GM19455 (cell line): ENCODE measurements at regions not wholly inside any gene's neighbourhood (a gene's known extent, or its start where the extent isn't known, plus 50 kb on each side); places are given as distances from the start of the nearest gene placed in this dataset.
"Not testable (repeated sequence)": the region's sequence is repeated elsewhere in the genome, so short reads cannot be mapped to it uniquely, and the experiment has no call there.

Experiments
- ATAC-seq: cut with Tn5 transposase; IDR thresholded peaks from one replicate; pipeline ENCODE4 v1.9.1; 2021; ENCODE audit not compliant: unreplicated experiment

GRCh38 chr5:86500947-86501346 is 116.8 kb upstream of the COX7C start:
- no peak for ATAC-seq

- no peak for ATAC-seq
Measured at GRCh38 chr5:86507574-86507973, 110.2 kb upstream of the COX7C start.

- not testable (repeated sequence) for ATAC-seq
Measured at GRCh38 chr5:86510330-86510915, 107.3 kb upstream of the COX7C start.

DNA sequence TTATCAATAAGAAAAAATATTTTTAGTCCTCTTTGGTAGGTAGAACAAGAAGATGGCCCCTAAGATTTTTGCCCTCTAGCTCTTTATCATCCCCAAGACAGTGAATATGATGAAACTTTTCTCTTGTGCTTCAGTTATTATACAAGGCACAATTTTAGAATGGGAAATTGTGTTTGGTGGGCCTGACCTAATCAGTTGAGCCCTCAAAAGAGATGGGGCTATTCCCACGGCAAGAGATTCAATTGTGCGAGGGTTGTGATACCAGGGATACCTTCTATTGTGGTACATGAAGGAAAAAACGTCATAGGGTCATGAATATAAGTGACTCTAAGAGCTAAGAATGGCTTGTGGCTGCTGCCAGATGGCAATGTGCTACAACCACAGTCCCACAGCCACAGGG is 94.0 kb upstream of the COX7C start:
- ATAC-seq, result no peak

- ATAC-seq, result no peak
Measured at GRCh38 chr5:86525622-86526021, 92.1 kb upstream of the COX7C start.

- no peak for ATAC-seq
Measured at GRCh38 chr5:86526811-86527348, 90.9 kb upstream of the COX7C start.

DNA sequence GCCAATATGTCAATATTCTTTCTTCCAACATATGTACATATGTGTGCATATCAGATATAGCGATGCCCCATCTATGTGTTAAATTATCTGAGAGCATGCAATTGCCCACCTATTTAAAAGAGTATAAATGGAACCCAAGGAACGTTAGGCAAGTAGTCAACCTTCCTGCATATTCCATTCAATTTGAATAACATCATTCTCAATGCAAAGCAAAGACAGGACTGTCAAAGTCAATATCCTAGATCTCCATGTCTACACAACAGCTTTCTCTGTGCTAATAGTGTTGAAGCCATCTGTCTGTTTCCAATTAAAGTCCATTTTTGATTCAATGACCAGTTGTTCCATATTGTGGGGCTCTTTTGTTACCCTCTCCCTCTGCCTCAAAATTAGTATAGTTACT is 85.3 kb upstream of the COX7C start:
- ATAC-seq, result no peak

- no peak for ATAC-seq
Measured at GRCh38 chr5:86536396-86536795, 81.3 kb upstream of the COX7C start.

DNA sequence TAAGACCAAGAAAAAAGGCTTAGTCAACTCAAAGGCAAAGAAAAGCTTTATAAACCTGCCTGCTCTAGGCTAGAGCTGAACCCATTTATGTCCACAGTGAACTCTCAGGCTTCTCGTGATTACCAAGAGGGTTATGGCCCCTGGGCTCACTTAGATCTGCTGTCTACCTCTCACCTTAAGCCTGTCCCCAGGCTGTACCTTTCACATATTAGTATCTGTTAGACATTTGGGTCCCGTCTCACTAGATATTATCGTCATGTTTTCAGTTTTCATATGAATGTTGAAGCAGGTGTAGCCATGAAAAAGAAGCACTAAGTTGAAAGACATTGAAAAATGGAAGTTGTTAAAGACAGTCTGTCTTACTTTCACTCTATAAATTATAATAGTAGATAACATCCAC is 75.2 kb upstream of the COX7C start:
- no peak for ATAC-seq

DNA sequence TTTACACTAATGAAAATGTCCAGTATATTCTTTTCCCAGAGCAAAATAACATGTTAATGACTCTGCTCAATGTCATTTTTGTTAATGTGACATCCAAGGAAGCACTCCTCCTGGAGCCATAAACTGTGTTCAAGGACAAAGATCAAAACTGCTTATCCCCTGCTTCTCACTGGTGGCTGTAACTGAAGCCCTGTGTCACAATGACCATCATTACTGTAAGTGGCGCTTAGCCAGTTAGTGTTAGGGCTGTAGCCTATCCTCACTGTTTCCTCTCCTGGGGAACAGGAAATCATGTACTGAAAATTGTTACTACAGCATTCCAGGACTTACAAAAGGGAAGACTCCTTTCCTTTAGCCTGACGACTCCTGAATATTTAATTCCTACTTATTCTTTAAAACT is 71.7 kb upstream of the COX7C start:
- no peak for ATAC-seq

DNA sequence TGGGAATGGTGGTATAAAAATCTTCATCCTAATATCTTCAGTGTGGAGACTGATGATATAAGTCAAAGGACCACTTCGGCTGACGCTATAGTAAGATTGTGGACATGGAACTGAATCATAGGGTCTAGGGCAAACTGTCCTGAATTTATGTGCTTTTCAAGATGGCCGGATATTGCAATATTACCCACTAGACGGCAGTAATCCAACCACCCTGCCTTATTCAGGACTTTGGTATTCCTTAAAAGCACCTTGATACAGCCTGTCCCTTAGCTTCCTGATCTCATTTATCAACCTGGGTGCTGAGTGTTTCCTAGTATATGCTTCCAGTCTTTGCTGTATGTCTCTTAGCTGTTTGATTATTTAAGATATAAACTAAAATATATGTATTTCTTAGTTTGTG is 71.2 kb upstream of the COX7C start:
- no peak for ATAC-seq

- no peak for ATAC-seq
Measured at GRCh38 chr5:86554638-86555037, 63.1 kb upstream of the COX7C start.

DNA sequence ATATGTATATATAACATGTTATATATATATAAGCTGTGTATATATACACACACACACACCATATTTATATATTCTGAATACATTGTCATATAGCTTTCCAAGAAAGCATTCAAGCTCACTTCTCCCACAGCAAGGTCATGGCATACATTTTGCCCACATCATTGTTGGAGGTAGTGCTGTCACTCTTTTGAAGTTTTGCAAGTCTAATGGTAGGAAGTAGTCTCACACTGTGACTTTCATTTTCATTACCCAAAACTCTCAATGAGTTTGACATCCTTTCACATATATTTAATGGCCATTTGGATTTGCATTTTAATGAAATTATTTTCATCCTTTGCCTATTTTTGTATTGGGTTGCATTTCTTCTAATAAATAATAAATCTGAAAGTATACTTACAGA is 59.8 kb upstream of the COX7C start:
- ATAC-seq, result no peak

DNA sequence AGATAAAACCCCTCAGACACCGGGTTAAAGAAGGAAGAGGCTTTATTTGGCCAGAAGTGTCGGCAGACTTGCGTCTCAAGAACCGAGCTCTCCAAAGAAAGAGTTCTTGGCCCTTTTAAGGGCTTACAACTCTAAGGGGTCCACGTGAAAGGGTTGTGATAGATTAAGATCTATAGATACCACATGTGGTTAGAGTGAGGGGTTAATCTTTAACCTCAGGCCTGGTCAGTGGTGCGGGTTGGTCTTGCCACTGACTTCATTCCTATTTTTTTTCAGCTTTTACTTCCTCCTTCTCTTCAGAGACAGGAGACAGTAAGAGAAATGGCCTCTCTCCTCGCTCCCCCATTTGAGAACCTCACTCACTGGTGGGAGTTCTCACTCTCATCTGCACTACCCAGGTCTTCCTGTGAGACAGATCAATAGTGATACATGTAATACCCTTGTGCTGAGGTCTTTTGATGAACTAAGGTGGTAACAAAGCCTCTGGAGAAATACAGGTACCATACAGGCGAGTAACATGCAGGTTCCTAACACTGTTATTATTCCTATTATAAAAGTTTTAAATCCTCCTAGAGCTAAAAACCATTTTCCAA is 52.4 kb upstream of the COX7C start:
- ATAC-seq, result no peak

- ATAC-seq, result not testable (repeated sequence)
Measured at GRCh38 chr5:86566030-86566429, 51.7 kb upstream of the COX7C start.
